Neural cell (in vitro differentiated cells): ENCODE measurements at regions not wholly inside any gene's neighbourhood (a gene's known extent, or its start where the extent isn't known, plus 50 kb on each side); places are given as distances from the start of the nearest gene placed in this dataset.
A peak's percentile ranks its signal among the peaks of the same experiment; 100 is the strongest.

ENCODE experiments used
- H2AFZ ChIP-seq: fragments of 200-600, 300-800 bp; sonication (generic), shearing (Covaris generic); 2 replicates; pipeline ENCODE4 v1.6.0; 2014; ENCODE audit warnings: low read depth, mild to moderate bottlenecking, antibody characterized with exemption, low read length, moderate library complexity
- H3F3A ChIP-seq: fragments of 200-600 bp; shearing (Covaris generic); 2 replicates; pipeline ENCODE4 v1.6.1; 2016; ENCODE audit warnings: mild to moderate bottlenecking, moderate library complexity, mixed read lengths, antibody characterized with exemption, low read length; ENCODE audit not compliant: insufficient read depth, poor library complexity, severe bottlenecking
- H3K27ac ChIP-seq: fragments of 200-600, 300-800 bp; sonication (generic), shearing (Covaris generic); 2 replicates; pipeline ENCODE4 v1.5.1; 2014; ENCODE audit warnings: mild to moderate bottlenecking, low read length, moderate library complexity
- H3K27me3 ChIP-seq: fragments of 300-800, 200-600 bp; sonication (generic), shearing (Covaris generic); 2 replicates; pipeline ENCODE4 v1.6.0; 2014; ENCODE audit warnings: mild to moderate bottlenecking, low read depth, low read length, moderate library complexity; ENCODE audit not compliant: insufficient read depth
- H3K36me3 ChIP-seq: fragments of 300-800, 200-600 bp; sonication (generic), shearing (Covaris generic); 2 replicates; pipeline ENCODE4 v1.5.1; 2014; ENCODE audit warnings: mild to moderate bottlenecking, antibody characterized with exemption, low read length, moderate library complexity; ENCODE audit not compliant: insufficient read depth
- H3K4me2 ChIP-seq: fragments of 300-800, 200-600 bp; sonication (generic), shearing (Covaris generic); 2 replicates; pipeline ENCODE4 v1.6.0; 2014; ENCODE audit warnings: mild to moderate bottlenecking, low read length
- H3K4me3 ChIP-seq: fragments of 300-800, 200-600 bp; sonication (generic), shearing (Covaris generic); 2 replicates; pipeline ENCODE4 v1.5.1; 2014; ENCODE audit warnings: mild to moderate bottlenecking, low read length, moderate library complexity
- H3K79me2 ChIP-seq: fragments of 200-600 bp; shearing (Covaris generic); replicated peaks from 2 replicates; pipeline ENCODE4 v1.6.0; 2014; ENCODE audit warnings: mild to moderate bottlenecking, low read length, moderate library complexity; ENCODE audit not compliant: insufficient read depth
- H3K9ac ChIP-seq: fragments of 300-800, 200-600 bp; sonication (generic), shearing (Covaris generic); 2 replicates; pipeline ENCODE4 v1.6.1; 2016; ENCODE audit warnings: mild to moderate bottlenecking, low read length, mixed read lengths
- H3K9me2 ChIP-seq: fragments of 200-600 bp; shearing (Covaris generic); 2 replicates; pipeline ENCODE4 v1.6.1; 2016; ENCODE audit warnings: mild to moderate bottlenecking, low read length, mixed read lengths; ENCODE audit not compliant: insufficient read depth
- H3K9me3 ChIP-seq: fragments of 200-600, 300-800 bp; sonication (generic), shearing (Covaris generic); 2 replicates; pipeline ENCODE4 v1.6.1; 2016; ENCODE audit warnings: mild to moderate bottlenecking, mixed run types, low read length, moderate library complexity, mixed read lengths
- H4K20me1 ChIP-seq: fragments of 200-600 bp; shearing (Covaris generic); 2 replicates; pipeline ENCODE4 v1.6.1; 2016; ENCODE audit warnings: mild to moderate bottlenecking, mixed run types; ENCODE audit not compliant: insufficient read depth
- EP300 ChIP-seq: fragments of 450-650 bp; conservative IDR thresholded peaks from 2 replicates; pipeline ENCODE4 v1.6.1; 2014; ENCODE audit warnings: antibody characterized with exemption, mild to moderate bottlenecking, moderate library complexity; ENCODE audit not compliant: poor library complexity, severe bottlenecking
- EZH2 ChIP-seq: fragments of 200-600, 300-800 bp; shearing (Covaris generic), sonication (generic); IDR thresholded peaks from 2 replicates; pipeline ENCODE4 v1.6.1; 2014; ENCODE audit warnings: antibody characterized with exemption, low read length, borderline replicate concordance, mild to moderate bottlenecking; ENCODE audit not compliant: insufficient read depth, poor library complexity, severe bottlenecking
- MXI1 ChIP-seq: fragments of 450-650 bp; conservative IDR thresholded peaks from 2 replicates; pipeline ENCODE4 v1.6.1; 2014; ENCODE audit warnings: antibody characterized with exemption, mild to moderate bottlenecking; ENCODE audit not compliant: poor library complexity, severe bottlenecking
- POLR2AphosphoS5 ChIP-seq: IDR thresholded peaks from 2 replicates; pipeline ENCODE4 v1.6.1; 2012
- RAD21 ChIP-seq: fragments of 450-650 bp; conservative IDR thresholded peaks from 2 replicates; pipeline ENCODE4 v1.6.1; 2014; ENCODE audit warnings: antibody characterized with exemption, mild to moderate bottlenecking, moderate library complexity
- SMC3 ChIP-seq: fragments of 450-650 bp; conservative IDR thresholded peaks from 2 replicates; pipeline ENCODE4 v1.6.1; 2014; ENCODE audit warnings: antibody characterized with exemption, mild to moderate bottlenecking, moderate library complexity; ENCODE audit not compliant: poor library complexity
- TAF1 ChIP-seq: IDR thresholded peaks from 2 replicates; pipeline ENCODE4 v1.6.1; 2012; ENCODE audit warnings: low read depth
- TF ChIP-seq, protein P1 (sequence below): IDR thresholded peaks from 2 replicates; pipeline ENCODE4 v1.6.1; 2012; ENCODE audit warnings: borderline replicate concordance
- TF ChIP-seq, protein P2 (sequence below): fragments of 450-650 bp; IDR thresholded peaks from 2 replicates; pipeline ENCODE4 v1.5.1; 2014; ENCODE audit warnings: antibody characterized with exemption, mild to moderate bottlenecking, moderate library complexity; ENCODE audit not compliant: poor library complexity, severe bottlenecking

GRCh38 chr15:45885801-45886200, 251.0 kb downstream of the SQOR start:
- TF ChIP-seq, protein P1, sequence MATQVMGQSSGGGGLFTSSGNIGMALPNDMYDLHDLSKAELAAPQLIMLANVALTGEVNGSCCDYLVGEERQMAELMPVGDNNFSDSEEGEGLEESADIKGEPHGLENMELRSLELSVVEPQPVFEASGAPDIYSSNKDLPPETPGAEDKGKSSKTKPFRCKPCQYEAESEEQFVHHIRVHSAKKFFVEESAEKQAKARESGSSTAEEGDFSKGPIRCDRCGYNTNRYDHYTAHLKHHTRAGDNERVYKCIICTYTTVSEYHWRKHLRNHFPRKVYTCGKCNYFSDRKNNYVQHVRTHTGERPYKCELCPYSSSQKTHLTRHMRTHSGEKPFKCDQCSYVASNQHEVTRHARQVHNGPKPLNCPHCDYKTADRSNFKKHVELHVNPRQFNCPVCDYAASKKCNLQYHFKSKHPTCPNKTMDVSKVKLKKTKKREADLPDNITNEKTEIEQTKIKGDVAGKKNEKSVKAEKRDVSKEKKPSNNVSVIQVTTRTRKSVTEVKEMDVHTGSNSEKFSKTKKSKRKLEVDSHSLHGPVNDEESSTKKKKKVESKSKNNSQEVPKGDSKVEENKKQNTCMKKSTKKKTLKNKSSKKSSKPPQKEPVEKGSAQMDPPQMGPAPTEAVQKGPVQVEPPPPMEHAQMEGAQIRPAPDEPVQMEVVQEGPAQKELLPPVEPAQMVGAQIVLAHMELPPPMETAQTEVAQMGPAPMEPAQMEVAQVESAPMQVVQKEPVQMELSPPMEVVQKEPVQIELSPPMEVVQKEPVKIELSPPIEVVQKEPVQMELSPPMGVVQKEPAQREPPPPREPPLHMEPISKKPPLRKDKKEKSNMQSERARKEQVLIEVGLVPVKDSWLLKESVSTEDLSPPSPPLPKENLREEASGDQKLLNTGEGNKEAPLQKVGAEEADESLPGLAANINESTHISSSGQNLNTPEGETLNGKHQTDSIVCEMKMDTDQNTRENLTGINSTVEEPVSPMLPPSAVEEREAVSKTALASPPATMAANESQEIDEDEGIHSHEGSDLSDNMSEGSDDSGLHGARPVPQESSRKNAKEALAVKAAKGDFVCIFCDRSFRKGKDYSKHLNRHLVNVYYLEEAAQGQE: no peak
- TF ChIP-seq EP300 (no peak), MXI1 (no peak)
- Histone ChIP-seq H3K4me3 (no peak overlapping the region), H2AFZ (no peak overlapping the region), H3K79me2 (no peaks in the 10 kb centered on the region), H3K27me3 (no peaks in the 10 kb centered on the region), H3K9me2 (no peaks in the 10 kb centered on the region), H3K36me3 (no peaks in the 10 kb centered on the region), H3K9ac (peak overlapping the region; percentile 10), H3F3A (no peaks in the 10 kb centered on the region), H3K27ac (peak overlapping the region; percentile 85), H3K4me2 (no peak overlapping the region), H3K9me3 (no peaks in the 10 kb centered on the region), H4K20me1 (no peaks in the 10 kb centered on the region)

- no peak overlapping the region for H2AFZ ChIP-seq
- no peaks in the 10 kb centered on the region for H4K20me1 ChIP-seq
- H3F3A ChIP-seq: no peaks in the 10 kb centered on the region
- H3K27ac ChIP-seq: no peak overlapping the region
- H3K4me2 ChIP-seq: no peak overlapping the region
- H3K4me3 ChIP-seq: no peak overlapping the region
- H3K79me2 ChIP-seq: no peaks in the 10 kb centered on the region
- H3K27me3 ChIP-seq: no peaks in the 10 kb centered on the region
- H3K9me3 ChIP-seq: no peaks in the 10 kb centered on the region
- TF ChIP-seq POLR2AphosphoS5 (no peak), EP300 (no peak), MXI1 (no peak), SMC3 (no peak), EZH2 (no peak), RAD21 (no peak)
- TF ChIP-seq, protein P2, sequence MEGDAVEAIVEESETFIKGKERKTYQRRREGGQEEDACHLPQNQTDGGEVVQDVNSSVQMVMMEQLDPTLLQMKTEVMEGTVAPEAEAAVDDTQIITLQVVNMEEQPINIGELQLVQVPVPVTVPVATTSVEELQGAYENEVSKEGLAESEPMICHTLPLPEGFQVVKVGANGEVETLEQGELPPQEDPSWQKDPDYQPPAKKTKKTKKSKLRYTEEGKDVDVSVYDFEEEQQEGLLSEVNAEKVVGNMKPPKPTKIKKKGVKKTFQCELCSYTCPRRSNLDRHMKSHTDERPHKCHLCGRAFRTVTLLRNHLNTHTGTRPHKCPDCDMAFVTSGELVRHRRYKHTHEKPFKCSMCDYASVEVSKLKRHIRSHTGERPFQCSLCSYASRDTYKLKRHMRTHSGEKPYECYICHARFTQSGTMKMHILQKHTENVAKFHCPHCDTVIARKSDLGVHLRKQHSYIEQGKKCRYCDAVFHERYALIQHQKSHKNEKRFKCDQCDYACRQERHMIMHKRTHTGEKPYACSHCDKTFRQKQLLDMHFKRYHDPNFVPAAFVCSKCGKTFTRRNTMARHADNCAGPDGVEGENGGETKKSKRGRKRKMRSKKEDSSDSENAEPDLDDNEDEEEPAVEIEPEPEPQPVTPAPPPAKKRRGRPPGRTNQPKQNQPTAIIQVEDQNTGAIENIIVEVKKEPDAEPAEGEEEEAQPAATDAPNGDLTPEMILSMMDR: no peak
- H3K9me2 ChIP-seq: no peaks in the 10 kb centered on the region
- H3K9ac ChIP-seq: no peak overlapping the region
- H3K36me3 ChIP-seq: no peaks in the 10 kb centered on the region
These were observed 256.9 kb downstream of the SQOR start for GRCh38 chr15:45891766-45892165.

DNA sequence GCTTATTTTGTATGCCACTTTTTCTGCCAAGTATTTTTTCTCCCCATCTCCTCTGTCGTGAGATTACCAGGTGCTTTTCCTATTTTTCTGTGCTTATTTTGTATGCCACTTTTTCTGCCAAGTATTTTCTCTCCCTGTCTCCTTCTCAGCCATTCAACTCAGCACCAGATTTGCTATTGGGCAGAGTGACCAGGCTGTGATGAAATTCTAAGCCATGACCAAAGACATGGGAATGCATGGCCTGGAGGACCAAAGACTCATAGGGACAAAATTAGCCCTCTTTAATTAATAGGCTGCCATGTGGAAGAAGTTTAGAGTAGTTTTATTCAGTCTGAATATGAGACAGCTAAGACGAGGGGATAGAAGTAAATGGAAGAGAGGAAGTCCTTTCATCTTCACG, 257.4 kb downstream of the SQOR start:
- Histone ChIP-seq H3K79me2 (no peaks in the 10 kb centered on the region), H3K9me2 (no peaks in the 10 kb centered on the region), H3F3A (no peaks in the 10 kb centered on the region), H4K20me1 (no peaks in the 10 kb centered on the region), H3K4me2 (no peak overlapping the region), H2AFZ (no peak overlapping the region), H3K9me3 (no peaks in the 10 kb centered on the region), H3K27ac (no peak overlapping the region), H3K4me3 (no peak overlapping the region), H3K9ac (no peak overlapping the region), H3K36me3 (no peaks in the 10 kb centered on the region), H3K27me3 (no peaks in the 10 kb centered on the region)
- TF ChIP-seq POLR2AphosphoS5 (no peak), SMC3 (no peak), RAD21 (no peak), EP300 (no peak), EZH2 (no peak), TAF1 (no peak), MXI1 (no peak)
- TF ChIP-seq, protein P1: no peak
- TF ChIP-seq, protein P2: no peak
